ENCODE measurements at regions not wholly inside any gene's neighbourhood (a gene's known extent, or its start where the extent isn't known, plus 50 kb on each side); places are given as distances from the start of the nearest gene placed in this dataset.

DNA sequence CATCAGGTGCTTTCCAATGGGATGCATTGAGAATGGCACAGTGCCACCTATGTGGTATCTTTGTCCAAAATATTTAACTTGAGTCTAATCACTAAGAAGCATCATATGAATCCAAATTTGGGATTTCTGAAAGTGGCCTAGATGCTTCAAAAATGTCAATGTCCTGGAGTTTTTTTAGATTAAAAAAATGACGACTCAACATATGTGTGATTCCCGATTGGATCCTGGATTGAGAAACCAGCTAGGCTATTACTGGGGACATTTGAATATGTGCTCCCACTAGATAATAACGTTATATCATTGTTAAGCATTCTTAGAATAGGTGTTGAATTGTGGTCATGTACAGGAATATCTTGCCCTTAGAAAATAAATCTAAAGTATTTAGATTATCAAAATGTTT is 189.2 kb downstream of the TBXT start:
- Histone ChIP-seq H3K27me3 (ENCODE audit: insufficient read depth, low read depth, low read length) (no peaks in the 10 kb centered on the region), H3K9me3 (ENCODE audit: low read length) (no peaks in the 10 kb centered on the region), H3K27ac (ENCODE audit: low read length) (no peak overlapping the region), H3K9me2 (ENCODE audit: insufficient read depth, low read length) (no peaks in the 10 kb centered on the region), H3K79me2 (replicated peaks; ENCODE audit: insufficient read depth, low read length) (no peaks in the 10 kb centered on the region), H2AFZ (ENCODE audit: low read depth, low read length) (no peak overlapping the region), H3K4me2 (ENCODE audit: low read length) (no peak overlapping the region), H4K20me1 (ENCODE audit: insufficient read depth) (no peaks in the 10 kb centered on the region), H3K9ac (ENCODE audit: low read length) (no peak overlapping the region), H3K4me3 (ENCODE audit: low read length) (no peak overlapping the region), H3F3A (ENCODE audit: insufficient read depth, low read length, poor library complexity, severe bottlenecking) (no peaks in the 10 kb centered on the region), H3K36me3 (ENCODE audit: insufficient read depth, low read length) (no peaks in the 10 kb centered on the region)
- TF ChIP-seq, protein P1, sequence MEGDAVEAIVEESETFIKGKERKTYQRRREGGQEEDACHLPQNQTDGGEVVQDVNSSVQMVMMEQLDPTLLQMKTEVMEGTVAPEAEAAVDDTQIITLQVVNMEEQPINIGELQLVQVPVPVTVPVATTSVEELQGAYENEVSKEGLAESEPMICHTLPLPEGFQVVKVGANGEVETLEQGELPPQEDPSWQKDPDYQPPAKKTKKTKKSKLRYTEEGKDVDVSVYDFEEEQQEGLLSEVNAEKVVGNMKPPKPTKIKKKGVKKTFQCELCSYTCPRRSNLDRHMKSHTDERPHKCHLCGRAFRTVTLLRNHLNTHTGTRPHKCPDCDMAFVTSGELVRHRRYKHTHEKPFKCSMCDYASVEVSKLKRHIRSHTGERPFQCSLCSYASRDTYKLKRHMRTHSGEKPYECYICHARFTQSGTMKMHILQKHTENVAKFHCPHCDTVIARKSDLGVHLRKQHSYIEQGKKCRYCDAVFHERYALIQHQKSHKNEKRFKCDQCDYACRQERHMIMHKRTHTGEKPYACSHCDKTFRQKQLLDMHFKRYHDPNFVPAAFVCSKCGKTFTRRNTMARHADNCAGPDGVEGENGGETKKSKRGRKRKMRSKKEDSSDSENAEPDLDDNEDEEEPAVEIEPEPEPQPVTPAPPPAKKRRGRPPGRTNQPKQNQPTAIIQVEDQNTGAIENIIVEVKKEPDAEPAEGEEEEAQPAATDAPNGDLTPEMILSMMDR (IDR thresholded peaks at IDR 0.05; ENCODE audit: poor library complexity, severe bottlenecking) = no peak
- TF ChIP-seq MXI1 (conservative IDR thresholded peaks at IDR 0.05; ENCODE audit: poor library complexity, severe bottlenecking) (no peak), POLR2AphosphoS5 (IDR thresholded peaks at IDR 0.05) (no peak), TAF1 (IDR thresholded peaks at IDR 0.05; ENCODE audit: low read depth) (no peak), EP300 (conservative IDR thresholded peaks at IDR 0.05; ENCODE audit: poor library complexity, severe bottlenecking) (no peak), RAD21 (conservative IDR thresholded peaks at IDR 0.05) (no peak), SMC3 (conservative IDR thresholded peaks at IDR 0.05; ENCODE audit: poor library complexity) (no peak), EZH2 (IDR thresholded peaks at IDR 0.05; ENCODE audit: borderline replicate concordance, insufficient read depth, low read length, poor library complexity, severe bottlenecking) (no peak)
- TF ChIP-seq, protein P2, sequence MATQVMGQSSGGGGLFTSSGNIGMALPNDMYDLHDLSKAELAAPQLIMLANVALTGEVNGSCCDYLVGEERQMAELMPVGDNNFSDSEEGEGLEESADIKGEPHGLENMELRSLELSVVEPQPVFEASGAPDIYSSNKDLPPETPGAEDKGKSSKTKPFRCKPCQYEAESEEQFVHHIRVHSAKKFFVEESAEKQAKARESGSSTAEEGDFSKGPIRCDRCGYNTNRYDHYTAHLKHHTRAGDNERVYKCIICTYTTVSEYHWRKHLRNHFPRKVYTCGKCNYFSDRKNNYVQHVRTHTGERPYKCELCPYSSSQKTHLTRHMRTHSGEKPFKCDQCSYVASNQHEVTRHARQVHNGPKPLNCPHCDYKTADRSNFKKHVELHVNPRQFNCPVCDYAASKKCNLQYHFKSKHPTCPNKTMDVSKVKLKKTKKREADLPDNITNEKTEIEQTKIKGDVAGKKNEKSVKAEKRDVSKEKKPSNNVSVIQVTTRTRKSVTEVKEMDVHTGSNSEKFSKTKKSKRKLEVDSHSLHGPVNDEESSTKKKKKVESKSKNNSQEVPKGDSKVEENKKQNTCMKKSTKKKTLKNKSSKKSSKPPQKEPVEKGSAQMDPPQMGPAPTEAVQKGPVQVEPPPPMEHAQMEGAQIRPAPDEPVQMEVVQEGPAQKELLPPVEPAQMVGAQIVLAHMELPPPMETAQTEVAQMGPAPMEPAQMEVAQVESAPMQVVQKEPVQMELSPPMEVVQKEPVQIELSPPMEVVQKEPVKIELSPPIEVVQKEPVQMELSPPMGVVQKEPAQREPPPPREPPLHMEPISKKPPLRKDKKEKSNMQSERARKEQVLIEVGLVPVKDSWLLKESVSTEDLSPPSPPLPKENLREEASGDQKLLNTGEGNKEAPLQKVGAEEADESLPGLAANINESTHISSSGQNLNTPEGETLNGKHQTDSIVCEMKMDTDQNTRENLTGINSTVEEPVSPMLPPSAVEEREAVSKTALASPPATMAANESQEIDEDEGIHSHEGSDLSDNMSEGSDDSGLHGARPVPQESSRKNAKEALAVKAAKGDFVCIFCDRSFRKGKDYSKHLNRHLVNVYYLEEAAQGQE (IDR thresholded peaks at IDR 0.05; ENCODE audit: borderline replicate concordance) = no peak

DNA sequence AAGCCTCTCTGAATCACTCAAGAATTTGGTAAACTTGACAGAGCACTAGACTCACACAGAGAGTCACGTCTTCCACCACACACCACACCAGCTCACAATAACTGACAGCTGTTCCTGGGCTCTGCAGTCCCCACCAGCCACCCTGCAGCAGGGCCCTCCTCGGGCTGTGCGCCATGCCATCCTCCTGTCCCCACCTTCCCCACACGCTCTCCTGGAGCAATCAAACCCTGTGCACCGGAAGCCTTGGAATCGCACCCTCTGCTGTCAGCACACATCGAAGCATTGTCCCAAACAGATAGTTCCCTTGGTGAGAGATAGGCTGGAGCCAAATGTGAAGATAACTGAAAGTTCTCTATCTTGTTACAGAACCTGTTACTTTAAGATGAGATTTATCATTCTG is 191.0 kb downstream of the TBXT start:
- H3K9me2 ChIP-seq (ENCODE audit: insufficient read depth, low read length) = no peaks in the 10 kb centered on the region
- no peaks in the 10 kb centered on the region for H4K20me1 ChIP-seq (ENCODE audit: insufficient read depth)
- H3K4me3 ChIP-seq (ENCODE audit: low read length) = no peak overlapping the region
- no peaks in the 10 kb centered on the region for H3K36me3 ChIP-seq (ENCODE audit: insufficient read depth, low read length)
- H2AFZ ChIP-seq (ENCODE audit: low read depth, low read length) = no peak overlapping the region
- no peak overlapping the region for H3K4me2 ChIP-seq (ENCODE audit: low read length)
- no peak for TF ChIP-seq RAD21 (conservative IDR thresholded peaks at IDR 0.05)
- no peak for TF ChIP-seq TAF1 (IDR thresholded peaks at IDR 0.05; ENCODE audit: low read depth)
- no peak for TF ChIP-seq EZH2 (IDR thresholded peaks at IDR 0.05; ENCODE audit: borderline replicate concordance, insufficient read depth, low read length, poor library complexity, severe bottlenecking)
- no peak for TF ChIP-seq EP300 (conservative IDR thresholded peaks at IDR 0.05; ENCODE audit: poor library complexity, severe bottlenecking)
- TF ChIP-seq SMC3 (conservative IDR thresholded peaks at IDR 0.05; ENCODE audit: poor library complexity) = no peak
- no peak for TF ChIP-seq POLR2AphosphoS5 (IDR thresholded peaks at IDR 0.05)
- TF ChIP-seq, protein P2 (IDR thresholded peaks at IDR 0.05; ENCODE audit: borderline replicate concordance) = no peak
- TF ChIP-seq, protein P1 (IDR thresholded peaks at IDR 0.05; ENCODE audit: poor library complexity, severe bottlenecking) = no peak
- no peak for TF ChIP-seq MXI1 (conservative IDR thresholded peaks at IDR 0.05; ENCODE audit: poor library complexity, severe bottlenecking)
- no peak overlapping the region for H3K27ac ChIP-seq (ENCODE audit: low read length)
- no peak overlapping the region for H3K9ac ChIP-seq (ENCODE audit: low read length)
- H3K79me2 ChIP-seq (replicated peaks; ENCODE audit: insufficient read depth, low read length) = no peaks in the 10 kb centered on the region
- H3K27me3 ChIP-seq (ENCODE audit: insufficient read depth, low read depth, low read length) = no peaks in the 10 kb centered on the region
- H3F3A ChIP-seq (ENCODE audit: insufficient read depth, low read length, poor library complexity, severe bottlenecking) = no peaks in the 10 kb centered on the region
- H3K9me3 ChIP-seq (ENCODE audit: low read length) = no peaks in the 10 kb centered on the region

Data from neural cell (in vitro differentiated cells).